ENCODE measurements at regions not wholly inside any gene's neighbourhood (a gene's known extent, or its start where the extent isn't known, plus 50 kb on each side); places are given as distances from the start of the nearest gene placed in this dataset.

DNA sequence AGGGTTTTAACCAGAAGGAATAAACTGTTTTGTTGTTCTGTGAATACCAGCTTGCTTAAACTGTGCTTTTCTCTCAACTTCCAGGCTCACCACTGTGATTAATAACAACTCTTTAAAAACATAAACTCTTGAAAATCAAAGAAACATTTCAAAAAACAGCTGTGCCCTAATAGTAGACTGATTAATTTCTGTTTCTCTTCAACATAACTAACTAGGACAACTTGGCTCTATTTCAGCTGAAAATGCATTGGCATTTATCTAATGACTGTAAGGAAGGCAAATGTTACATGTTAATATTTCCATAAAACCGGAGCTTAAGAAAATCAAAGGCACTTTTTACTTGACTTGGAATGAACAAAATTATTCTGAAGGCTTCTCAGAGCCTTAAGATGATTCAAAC is 656.1 kb upstream of the NEGR1 start:
- TF ChIP-seq POLR2AphosphoS5 (IDR thresholded peaks at IDR 0.05) (no peak), POLR2A (IDR thresholded peaks at IDR 0.05) (no peak)

All from sigmoid colon (tissue), 4 donors.